IMR-90 (cell line): ENCODE measurements at regions not wholly inside any gene's neighbourhood (a gene's known extent, or its start where the extent isn't known, plus 50 kb on each side); places are given as distances from the start of the nearest gene placed in this dataset.

Source experiments
- ATAC-seq: fragments of 200-7000 bp; cut with Tn5 transposase; 2 replicates; pipeline ENCODE4 v1.9.1; 2020; ENCODE audit warnings: low read depth, mild to moderate bottlenecking, moderate library complexity
- BruUV-seq: library from RNA; stranded (reverse); fragments of 400-500 nt; replicated peaks from 2 replicates; lab custom pipeline; 2021; lab: Mats Ljungman, UMichigan
- CTCF ChIA-PET: fragments of 300-600 bp; formaldehyde crosslinking; extraction: SDS; loops from one replicate; lab custom pipeline; 2021; ENCODE audit warnings: antibody characterized with exemption; lab: Yijun Ruan, JAX
- POLR2A ChIA-PET: fragments of 300-600 bp; sonication (Branson Sonifier 250); formaldehyde crosslinking; loops from one replicate; lab custom pipeline; 2022; ENCODE audit warnings: antibody characterized with exemption; ENCODE audit not compliant: unreplicated experiment; lab: Charles Lee
- DNase-seq: peaks from one replicate; pipeline ENCODE4 v3.0.0; 2013
- H2AFZ ChIP-seq: replicated peaks from 2 replicates; pipeline ENCODE3; 2013; ENCODE audit warnings: low read length, mild to moderate bottlenecking; ENCODE audit not compliant: poor library complexity
- H2AK5ac ChIP-seq: 2 replicates; pipeline ENCODE4 v1.6.1; 2013; ENCODE audit warnings: low read depth, low read length, inconsistent platforms
- H2AK9ac ChIP-seq: replicated peaks from 2 replicates; pipeline ENCODE3; 2013; ENCODE audit warnings: mild to moderate bottlenecking, low read depth, low read length, moderate library complexity; ENCODE audit not compliant: poor library complexity
- H2BK120ac ChIP-seq: 2 replicates; pipeline ENCODE4 v1.6.1; 2013; ENCODE audit warnings: low read depth, low read length, inconsistent platforms
- H2BK15ac ChIP-seq: 3 replicates; pipeline ENCODE4 v1.6.1; 2013; ENCODE audit warnings: low read depth, low read length, inconsistent platforms
- H2BK20ac ChIP-seq: 2 replicates; pipeline ENCODE4 v1.6.1; 2013; ENCODE audit warnings: low read depth, mild to moderate bottlenecking, inconsistent platforms, low read length, moderate library complexity
- H2BK5ac ChIP-seq: 2 replicates; pipeline ENCODE4 v1.6.1; 2013; ENCODE audit warnings: mild to moderate bottlenecking, low read depth, low read length, inconsistent platforms; ENCODE audit not compliant: poor library complexity, severe bottlenecking
- H3K14ac ChIP-seq: replicated peaks from 2 replicates; pipeline ENCODE4 v1.6.1; 2013; ENCODE audit warnings: low read depth, low read length, inconsistent platforms
- H3K18ac ChIP-seq: 2 replicates; pipeline ENCODE4 v1.6.1; 2013; ENCODE audit warnings: low read depth, low read length, control low read depth
- H3K23ac ChIP-seq: 2 replicates; pipeline ENCODE4 v1.6.1; 2013; ENCODE audit warnings: low read depth, low read length, inconsistent platforms
- H3K27ac ChIP-seq: 2 replicates; pipeline ENCODE4 v1.5.1; 2013; ENCODE audit warnings: mild to moderate bottlenecking, control low read depth, low read length; ENCODE audit not compliant: insufficient read depth
- H3K27me3 ChIP-seq: 2 replicates; pipeline ENCODE4 v1.6.1; 2013; ENCODE audit warnings: low read length; ENCODE audit not compliant: control insufficient read depth, insufficient read depth
- H3K36me3 ChIP-seq: 2 replicates; pipeline ENCODE4 v1.6.1; 2013; ENCODE audit warnings: low read length, mixed read lengths; ENCODE audit not compliant: control insufficient read depth, insufficient read depth
- H3K4ac ChIP-seq: 2 replicates; pipeline ENCODE4 v1.6.1; 2013; ENCODE audit warnings: low read depth, low read length, inconsistent platforms
- H3K4me1 ChIP-seq: 2 replicates; pipeline ENCODE4 v1.6.1; 2013; ENCODE audit warnings: low read length, mixed read lengths; ENCODE audit not compliant: control insufficient read depth, insufficient read depth
- H3K4me2 ChIP-seq: 2 replicates; pipeline ENCODE4 v1.6.1; 2013; ENCODE audit warnings: low read depth, mild to moderate bottlenecking, control low read depth, low read length, moderate library complexity
- H3K4me3 ChIP-seq: 2 replicates; pipeline ENCODE4 v1.5.1; 2013; ENCODE audit warnings: low read depth, mild to moderate bottlenecking, control low read depth, low read length, moderate library complexity; ENCODE audit not compliant: insufficient read depth
- H3K56ac ChIP-seq: 2 replicates; pipeline ENCODE4 v1.6.1; 2013; ENCODE audit warnings: low read length, inconsistent platforms; ENCODE audit not compliant: insufficient read depth; ENCODE audit errors: extremely low read depth
- H3K79me1 ChIP-seq, 2 experiments: 2 replicates each; pipeline ENCODE4 v1.6.1; 2013; ENCODE audit warnings: low read length in 2 of 2, inconsistent platforms in 1 of 2, low read depth in 1 of 2
- H3K9ac ChIP-seq: 2 replicates; pipeline ENCODE4 v1.6.1; 2013; ENCODE audit warnings: low read depth, low read length, control low read depth
- H3K9me1 ChIP-seq: 2 replicates; pipeline ENCODE4 v1.6.1; 2013; ENCODE audit warnings: low read length, inconsistent platforms; ENCODE audit not compliant: insufficient read depth
- H3K9me3 ChIP-seq: 2 replicates; pipeline ENCODE4 v1.6.1; 2013; ENCODE audit warnings: low read length; ENCODE audit not compliant: control insufficient read depth, insufficient read depth
- H4K20me1 ChIP-seq: 2 replicates; pipeline ENCODE4 v1.6.1; 2013; ENCODE audit warnings: low read length, inconsistent platforms; ENCODE audit not compliant: insufficient read depth
- H4K5ac ChIP-seq: 2 replicates; pipeline ENCODE4 v1.6.1; 2013; ENCODE audit warnings: mild to moderate bottlenecking, low read depth, low read length, control low read depth
- H4K8ac ChIP-seq, 2 experiments: 2 replicates each; pipeline ENCODE4 v1.6.1; 2013; ENCODE audit warnings: low read depth in 2 of 2, low read length in 2 of 2, control low read depth in 1 of 2, inconsistent platforms in 1 of 2
- H4K91ac ChIP-seq: 2 replicates; pipeline ENCODE4 v1.6.1; 2013; ENCODE audit warnings: low read depth, low read length, inconsistent platforms; ENCODE audit not compliant: insufficient read depth
- BHLHE40 ChIP-seq: fragments of 150-350 bp; IDR thresholded peaks from 2 replicates; pipeline ENCODE4 v1.6.1; 2016; ENCODE audit warnings: mild to moderate bottlenecking, low read depth, low read length
- FOS ChIP-seq: fragments of 150-350 bp; IDR thresholded peaks from 2 replicates; pipeline ENCODE4 v1.6.1; 2016; ENCODE audit warnings: low read depth, low read length
- MAFK ChIP-seq: IDR thresholded peaks from 2 replicates; pipeline ENCODE4 v1.6.1; 2012; ENCODE audit warnings: low read depth, low read length, improper control_type of control experiment
- MAZ ChIP-seq: IDR thresholded peaks from 2 replicates; pipeline ENCODE4 v1.6.1; 2012; ENCODE audit warnings: low read depth, mild to moderate bottlenecking, low read length, improper control_type of control experiment, moderate library complexity, borderline replicate concordance
- MXI1 ChIP-seq: IDR thresholded peaks from 2 replicates; pipeline ENCODE4 v1.6.1; 2012; ENCODE audit warnings: low read depth, mild to moderate bottlenecking, low read length, moderate library complexity, borderline replicate concordance
- NFE2L2 ChIP-seq: fragments of 150-350 bp; IDR thresholded peaks from 2 replicates; pipeline ENCODE4 v1.6.1; 2016; ENCODE audit warnings: low read depth, mild to moderate bottlenecking, low read length
- POLR2A ChIP-seq: IDR thresholded peaks from 2 replicates; pipeline ENCODE4 v1.6.1; 2012; ENCODE audit warnings: mild to moderate bottlenecking, low read depth, low read length
- RAD21 ChIP-seq: IDR thresholded peaks from 2 replicates; pipeline ENCODE4 v1.6.1; 2012; ENCODE audit warnings: low read length, improper control_type of control experiment
- RCOR1 ChIP-seq: IDR thresholded peaks from 2 replicates; pipeline ENCODE4 v1.6.1; 2012; ENCODE audit warnings: mild to moderate bottlenecking, low read length, improper control_type of control experiment; ENCODE audit not compliant: insufficient replicate concordance
- RFX5 ChIP-seq: IDR thresholded peaks from 2 replicates; pipeline ENCODE4 v1.8.0; 2012; ENCODE audit warnings: low read depth, mild to moderate bottlenecking, low read length, moderate library complexity
- WGBS, 2 experiments: methylation state at CpG; one replicate each; pipeline versions ENCODE4 v1.1.5 to v1.1.7; 2013; ENCODE audit warnings: missing lambda C conversion rate in 2 of 2; ENCODE audit not compliant: insufficient read length in 1 of 2; ENCODE audit errors: extremely low coverage in 2 of 2; 5-methylcytosine and 5-hydroxymethylcytosine counted together
- dilution Hi-C: fragments of 300-500 bp; cut with HindIII; formaldehyde crosslinking; loops from one replicate; pipeline ENCODE4 v1.14.3; 2018; ENCODE audit warnings: low sequenced_read_pairs; ENCODE audit not compliant: unreplicated experiment
- in situ Hi-C: fragments of 300-500 bp; cut with MboI; formaldehyde crosslinking; loops from 3 replicates; pipeline ENCODE4 v1.14.3; 2019; ENCODE audit warnings: low sequenced_read_pairs, inconsistent platforms, mixed read lengths
- intact Hi-C: fragments of 100-400 bp; cut with micrococcal nuclease; formaldehyde crosslinking; loops from 2 replicates; pipeline ENCODE4 v1.10.0; 2022
- TF ChIP-seq, protein P1 (sequence below): conservative IDR thresholded peaks from 2 replicates; pipeline ENCODE4 v1.5.1; 2012; ENCODE audit warnings: mild to moderate bottlenecking, low read depth, low read length, improper control_type of control experiment
- TF ChIP-seq, protein P2 (sequence below): fragments of 150-350 bp; IDR thresholded peaks from 2 replicates; pipeline ENCODE4 v1.6.1; 2016; ENCODE audit warnings: low read depth, mild to moderate bottlenecking, low read length, moderate library complexity, borderline replicate concordance

DNA sequence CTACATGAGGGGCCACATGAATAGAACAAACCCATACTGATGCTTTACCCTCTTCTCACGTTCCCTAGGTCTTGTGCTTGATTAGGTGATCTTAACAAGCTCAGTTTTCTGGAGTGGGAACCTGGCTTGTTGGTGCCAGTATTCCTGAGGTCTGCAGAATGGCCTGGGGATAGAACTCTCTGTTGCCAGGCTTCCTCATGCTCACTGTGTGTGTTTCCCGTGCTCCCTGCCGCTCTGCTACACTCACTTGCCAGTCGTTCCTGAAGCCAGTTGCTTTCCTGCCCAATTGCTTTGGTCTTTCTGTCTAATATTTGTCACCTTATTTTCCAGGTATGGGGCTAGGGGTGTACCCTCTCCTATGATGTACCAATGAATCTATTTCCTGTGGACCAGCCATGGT is 2111.5 kb upstream of the PIK3C3 start:
- no peaks in the 10 kb centered on the region for H4K20me1 ChIP-seq
- no peak overlapping the region for H3K27ac ChIP-seq
- no peak overlapping the region for H3K4me3 ChIP-seq
- no peak overlapping the region for H2BK5ac ChIP-seq
- H3K79me1 ChIP-seq, result no peaks in the 10 kb centered on the region
- ChIA-PET CTCF (no interaction called here), POLR2A (no interaction called here)
- H3K56ac ChIP-seq, result no peak overlapping the region
- H3K36me3 ChIP-seq, result no peaks in the 10 kb centered on the region
- no peak overlapping the region for H3K9ac ChIP-seq
- in situ Hi-C loops, result no loop called here
- H3K4ac ChIP-seq, result no peak overlapping the region
- peaks cover 2% of the 10 kb centered on the region; the same call in 1 of the 2 replicates for H3K4me1 ChIP-seq
- TF ChIP-seq BHLHE40 (no peak), RAD21 (no peak), FOS (no peak), RFX5 (no peak), NFE2L2 (no peak), POLR2A (no peak), MXI1 (no peak), MAFK (no peak), MAZ (no peak), RCOR1 (no peak)
- TF ChIP-seq, protein P1, sequence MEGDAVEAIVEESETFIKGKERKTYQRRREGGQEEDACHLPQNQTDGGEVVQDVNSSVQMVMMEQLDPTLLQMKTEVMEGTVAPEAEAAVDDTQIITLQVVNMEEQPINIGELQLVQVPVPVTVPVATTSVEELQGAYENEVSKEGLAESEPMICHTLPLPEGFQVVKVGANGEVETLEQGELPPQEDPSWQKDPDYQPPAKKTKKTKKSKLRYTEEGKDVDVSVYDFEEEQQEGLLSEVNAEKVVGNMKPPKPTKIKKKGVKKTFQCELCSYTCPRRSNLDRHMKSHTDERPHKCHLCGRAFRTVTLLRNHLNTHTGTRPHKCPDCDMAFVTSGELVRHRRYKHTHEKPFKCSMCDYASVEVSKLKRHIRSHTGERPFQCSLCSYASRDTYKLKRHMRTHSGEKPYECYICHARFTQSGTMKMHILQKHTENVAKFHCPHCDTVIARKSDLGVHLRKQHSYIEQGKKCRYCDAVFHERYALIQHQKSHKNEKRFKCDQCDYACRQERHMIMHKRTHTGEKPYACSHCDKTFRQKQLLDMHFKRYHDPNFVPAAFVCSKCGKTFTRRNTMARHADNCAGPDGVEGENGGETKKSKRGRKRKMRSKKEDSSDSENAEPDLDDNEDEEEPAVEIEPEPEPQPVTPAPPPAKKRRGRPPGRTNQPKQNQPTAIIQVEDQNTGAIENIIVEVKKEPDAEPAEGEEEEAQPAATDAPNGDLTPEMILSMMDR, result no peak
- TF ChIP-seq, protein P2, sequence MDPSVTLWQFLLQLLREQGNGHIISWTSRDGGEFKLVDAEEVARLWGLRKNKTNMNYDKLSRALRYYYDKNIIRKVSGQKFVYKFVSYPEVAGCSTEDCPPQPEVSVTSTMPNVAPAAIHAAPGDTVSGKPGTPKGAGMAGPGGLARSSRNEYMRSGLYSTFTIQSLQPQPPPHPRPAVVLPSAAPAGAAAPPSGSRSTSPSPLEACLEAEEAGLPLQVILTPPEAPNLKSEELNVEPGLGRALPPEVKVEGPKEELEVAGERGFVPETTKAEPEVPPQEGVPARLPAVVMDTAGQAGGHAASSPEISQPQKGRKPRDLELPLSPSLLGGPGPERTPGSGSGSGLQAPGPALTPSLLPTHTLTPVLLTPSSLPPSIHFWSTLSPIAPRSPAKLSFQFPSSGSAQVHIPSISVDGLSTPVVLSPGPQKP, result no peak
- dilution Hi-C loops, result no loop called here
- no peaks in the 10 kb centered on the region; the same call in 1 of the 2 replicates for H3K9me3 ChIP-seq
- no peak overlapping the region for H3K23ac ChIP-seq
- no peak overlapping the region for H4K8ac ChIP-seq
- no peak overlapping the region for H4K5ac ChIP-seq
- H2AFZ ChIP-seq, result no peak overlapping the region
- H3K4me2 ChIP-seq, result no peak overlapping the region
- ATAC-seq (no peak), DNase-seq (no peak)
- no CpG with 5 or more reads among the region's 4 CpGs for WGBS, 2 experiments
- peaks cover 4% of the 10 kb centered on the region for H3K27me3 ChIP-seq
- H3K9me1 ChIP-seq, result no peaks in the 10 kb centered on the region; the same call in 1 of the 2 replicates
- H2BK15ac ChIP-seq, result no peak overlapping the region
- H4K91ac ChIP-seq, result no peak overlapping the region
- H2BK20ac ChIP-seq, result no peak overlapping the region
- H3K14ac ChIP-seq, result no peak overlapping the region
- H2AK5ac ChIP-seq, result no peak overlapping the region
- BruUV-seq, result no TSS peak
- no peak overlapping the region for H3K18ac ChIP-seq
- no peak overlapping the region for H2AK9ac ChIP-seq
- intact Hi-C loops, result loop anchor here (5.0 to 10.0 kb wide), 4 partner anchors 266 to 1551 kb away; no protein-coding TSS in a partner anchor
- no peak overlapping the region for H2BK120ac ChIP-seq
